ENCODE measurements at regions not wholly inside any gene's neighbourhood (a gene's known extent, or its start where the extent isn't known, plus 50 kb on each side); places are given as distances from the start of the nearest gene placed in this dataset.
A peak's percentile ranks its signal among the peaks of the same experiment; 100 is the strongest.

GRCh38 chr15:98441599-98441998 is 206.7 kb upstream of the IGF1R start:
- no peaks in the 10 kb centered on the region for H3K79me2 ChIP-seq (ENCODE audit: insufficient read depth, low read length)
- no peak overlapping the region for H3K9ac ChIP-seq (ENCODE audit: low read length)
- H4K20me1 ChIP-seq (ENCODE audit: insufficient read depth, low read length): no peaks in the 10 kb centered on the region
- H2AFZ ChIP-seq (ENCODE audit: low read depth, low read length): no peak overlapping the region
- H3K4me1 Mint-ChIP-seq (ENCODE audit: low read depth, unreplicated experiment): peaks cover 11% of the 10 kb centered on the region
- no peak overlapping the region for H3K4me2 ChIP-seq (ENCODE audit: low read length)
- DNase-seq (ENCODE audit: low read depth): no peak
- H3K27me3 ChIP-seq (ENCODE audit: insufficient read depth, low read length): peaks cover 2% of the 10 kb centered on the region
- no peaks in the 10 kb centered on the region for H3K9me3 Mint-ChIP-seq (ENCODE audit: unreplicated experiment)
- H3K27ac Mint-ChIP-seq (ENCODE audit: unreplicated experiment): no peak overlapping the region
- H3K27me3 Mint-ChIP-seq (ENCODE audit: low read depth, unreplicated experiment): peaks cover 5% of the 10 kb centered on the region
- no peak overlapping the region for H3K4me3 Mint-ChIP-seq (ENCODE audit: unreplicated experiment)
- FAIRE-seq: no peak
- no peak overlapping the region for H3K4me3 ChIP-seq (ENCODE audit: insufficient read depth, low read depth, low read length)
- TF ChIP-seq CTCF (IDR thresholded peaks at IDR 0.05; ENCODE audit: insufficient read depth, low read depth, low read length): no peak
- TF ChIP-seq EZH2 (IDR thresholded peaks at IDR 0.05; ENCODE audit: insufficient read depth, low read length): no peak
- H3K4me1 ChIP-seq (ENCODE audit: insufficient read depth, low read length): no peaks in the 10 kb centered on the region
- no peaks in the 10 kb centered on the region for H3K36me3 ChIP-seq (ENCODE audit: insufficient read depth, low read length)
- H3K9me3 ChIP-seq (ENCODE audit: insufficient read depth, low read depth, low read length): peaks cover 4% of the 10 kb centered on the region
- H3K27ac ChIP-seq (ENCODE audit: low read depth, low read length): no peak overlapping the region
- peaks cover 3% of the 10 kb centered on the region for H3K36me3 Mint-ChIP-seq (ENCODE audit: low read depth, unreplicated experiment)

- Histone ChIP-seq H3K9ac (ENCODE audit: low read length) (no peak overlapping the region), H3K9me3 (ENCODE audit: insufficient read depth, low read depth, low read length) (peaks cover 4% of the 10 kb centered on the region), H3K36me3 (ENCODE audit: insufficient read depth, low read length) (no peaks in the 10 kb centered on the region), H3K27me3 (ENCODE audit: insufficient read depth, low read length) (peaks cover 2% of the 10 kb centered on the region), H3K4me3 (ENCODE audit: insufficient read depth, low read depth, low read length) (no peak overlapping the region), H2AFZ (ENCODE audit: low read depth, low read length) (no peak overlapping the region), H3K4me2 (ENCODE audit: low read length) (no peak overlapping the region), H3K27ac (ENCODE audit: low read depth, low read length) (no peak overlapping the region), H3K79me2 (ENCODE audit: insufficient read depth, low read length) (no peaks in the 10 kb centered on the region), H3K4me1 (ENCODE audit: insufficient read depth, low read length) (no peaks in the 10 kb centered on the region), H4K20me1 (ENCODE audit: insufficient read depth, low read length) (no peaks in the 10 kb centered on the region)
- peaks cover 2% of the 10 kb centered on the region for H3K9me3 Mint-ChIP-seq (ENCODE audit: unreplicated experiment)
- no peak overlapping the region for H3K4me3 Mint-ChIP-seq (ENCODE audit: unreplicated experiment)
- peaks cover 3% of the 10 kb centered on the region for H3K36me3 Mint-ChIP-seq (ENCODE audit: low read depth, unreplicated experiment)
- DNase-seq (ENCODE audit: low read depth): peak; percentile 85
- peaks cover 5% of the 10 kb centered on the region for H3K27me3 Mint-ChIP-seq (ENCODE audit: low read depth, unreplicated experiment)
- H3K4me1 Mint-ChIP-seq (ENCODE audit: low read depth, unreplicated experiment): peaks cover 11% of the 10 kb centered on the region
- TF ChIP-seq EZH2 (IDR thresholded peaks at IDR 0.05; ENCODE audit: insufficient read depth, low read length): no peak
- peak; percentile 86 for TF ChIP-seq CTCF (IDR thresholded peaks at IDR 0.05; ENCODE audit: insufficient read depth, low read depth, low read length)
- H3K27ac Mint-ChIP-seq (ENCODE audit: unreplicated experiment): no peak overlapping the region
- peak; percentile 95 for FAIRE-seq
Measured at GRCh38 chr15:98442379-98442833, 205.9 kb upstream of the IGF1R start.

GRCh38 chr15:98442901-98443300 is 205.4 kb upstream of the IGF1R start:
- no peak overlapping the region for H3K4me3 Mint-ChIP-seq (ENCODE audit: unreplicated experiment)
- no peak for FAIRE-seq
- Histone ChIP-seq H4K20me1 (ENCODE audit: insufficient read depth, low read length) (no peaks in the 10 kb centered on the region), H3K9ac (ENCODE audit: low read length) (no peak overlapping the region), H2AFZ (ENCODE audit: low read depth, low read length) (no peak overlapping the region), H3K36me3 (ENCODE audit: insufficient read depth, low read length) (no peaks in the 10 kb centered on the region), H3K4me3 (ENCODE audit: insufficient read depth, low read depth, low read length) (no peak overlapping the region), H3K4me1 (ENCODE audit: insufficient read depth, low read length) (no peaks in the 10 kb centered on the region), H3K9me3 (ENCODE audit: insufficient read depth, low read depth, low read length) (peaks cover 1% of the 10 kb centered on the region), H3K4me2 (ENCODE audit: low read length) (no peak overlapping the region), H3K79me2 (ENCODE audit: insufficient read depth, low read length) (no peaks in the 10 kb centered on the region), H3K27me3 (ENCODE audit: insufficient read depth, low read length) (peaks cover 2% of the 10 kb centered on the region), H3K27ac (ENCODE audit: low read depth, low read length) (no peak overlapping the region)
- H3K27ac Mint-ChIP-seq (ENCODE audit: unreplicated experiment): no peak overlapping the region
- H3K36me3 Mint-ChIP-seq (ENCODE audit: low read depth, unreplicated experiment): peaks cover 3% of the 10 kb centered on the region
- H3K27me3 Mint-ChIP-seq (ENCODE audit: low read depth, unreplicated experiment): peaks cover 5% of the 10 kb centered on the region
- no peak for DNase-seq (ENCODE audit: low read depth)
- TF ChIP-seq EZH2 (IDR thresholded peaks at IDR 0.05; ENCODE audit: insufficient read depth, low read length) (no peak), CTCF (IDR thresholded peaks at IDR 0.05; ENCODE audit: insufficient read depth, low read depth, low read length) (no peak)
- H3K4me1 Mint-ChIP-seq (ENCODE audit: low read depth, unreplicated experiment): peaks cover 11% of the 10 kb centered on the region
- H3K9me3 Mint-ChIP-seq (ENCODE audit: unreplicated experiment): peaks cover 2% of the 10 kb centered on the region
